IMR-90 (cell line): ENCODE measurements at regions not wholly inside any gene's neighbourhood (a gene's known extent, or its start where the extent isn't known, plus 50 kb on each side); places are given as distances from the start of the nearest gene placed in this dataset.
"Not testable (repeated sequence)": the region's sequence is repeated elsewhere in the genome, so short reads cannot be mapped to it uniquely, and the experiment has no call there.

Experiments
- ATAC-seq: fragments of 200-7000 bp; cut with Tn5 transposase; 2 replicates; pipeline ENCODE4 v1.9.1; 2020; ENCODE audit warnings: low read depth, mild to moderate bottlenecking, moderate library complexity
- BruUV-seq: library from RNA; stranded (reverse); fragments of 400-500 nt; replicated peaks from 2 replicates; lab custom pipeline; 2021; lab: Mats Ljungman, UMichigan
- CTCF ChIA-PET: fragments of 300-600 bp; formaldehyde crosslinking; extraction: SDS; loops from one replicate; lab custom pipeline; 2021; ENCODE audit warnings: antibody characterized with exemption; lab: Yijun Ruan, JAX
- POLR2A ChIA-PET: fragments of 300-600 bp; sonication (Branson Sonifier 250); formaldehyde crosslinking; loops from one replicate; lab custom pipeline; 2022; ENCODE audit warnings: antibody characterized with exemption; ENCODE audit not compliant: unreplicated experiment; lab: Charles Lee
- DNase-seq: peaks from one replicate; pipeline ENCODE4 v3.0.0; 2013
- H2AFZ ChIP-seq: replicated peaks from 2 replicates; pipeline ENCODE3; 2013; ENCODE audit warnings: low read length, mild to moderate bottlenecking; ENCODE audit not compliant: poor library complexity
- H2AK5ac ChIP-seq: 2 replicates; pipeline ENCODE4 v1.6.1; 2013; ENCODE audit warnings: low read depth, low read length, inconsistent platforms
- H2AK9ac ChIP-seq: replicated peaks from 2 replicates; pipeline ENCODE3; 2013; ENCODE audit warnings: mild to moderate bottlenecking, low read depth, low read length, moderate library complexity; ENCODE audit not compliant: poor library complexity
- H2BK120ac ChIP-seq: 2 replicates; pipeline ENCODE4 v1.6.1; 2013; ENCODE audit warnings: low read depth, low read length, inconsistent platforms
- H2BK15ac ChIP-seq: 3 replicates; pipeline ENCODE4 v1.6.1; 2013; ENCODE audit warnings: low read depth, low read length, inconsistent platforms
- H2BK20ac ChIP-seq: 2 replicates; pipeline ENCODE4 v1.6.1; 2013; ENCODE audit warnings: low read depth, mild to moderate bottlenecking, inconsistent platforms, low read length, moderate library complexity
- H2BK5ac ChIP-seq: 2 replicates; pipeline ENCODE4 v1.6.1; 2013; ENCODE audit warnings: mild to moderate bottlenecking, low read depth, low read length, inconsistent platforms; ENCODE audit not compliant: poor library complexity, severe bottlenecking
- H3K14ac ChIP-seq: replicated peaks from 2 replicates; pipeline ENCODE4 v1.6.1; 2013; ENCODE audit warnings: low read depth, low read length, inconsistent platforms
- H3K18ac ChIP-seq: 2 replicates; pipeline ENCODE4 v1.6.1; 2013; ENCODE audit warnings: low read depth, low read length, control low read depth
- H3K23ac ChIP-seq: 2 replicates; pipeline ENCODE4 v1.6.1; 2013; ENCODE audit warnings: low read depth, low read length, inconsistent platforms
- H3K27ac ChIP-seq: 2 replicates; pipeline ENCODE4 v1.5.1; 2013; ENCODE audit warnings: mild to moderate bottlenecking, control low read depth, low read length; ENCODE audit not compliant: insufficient read depth
- H3K27me3 ChIP-seq: 2 replicates; pipeline ENCODE4 v1.6.1; 2013; ENCODE audit warnings: low read length; ENCODE audit not compliant: control insufficient read depth, insufficient read depth
- H3K36me3 ChIP-seq: 2 replicates; pipeline ENCODE4 v1.6.1; 2013; ENCODE audit warnings: low read length, mixed read lengths; ENCODE audit not compliant: control insufficient read depth, insufficient read depth
- H3K4ac ChIP-seq: 2 replicates; pipeline ENCODE4 v1.6.1; 2013; ENCODE audit warnings: low read depth, low read length, inconsistent platforms
- H3K4me1 ChIP-seq: 2 replicates; pipeline ENCODE4 v1.6.1; 2013; ENCODE audit warnings: low read length, mixed read lengths; ENCODE audit not compliant: control insufficient read depth, insufficient read depth
- H3K4me2 ChIP-seq: 2 replicates; pipeline ENCODE4 v1.6.1; 2013; ENCODE audit warnings: low read depth, mild to moderate bottlenecking, control low read depth, low read length, moderate library complexity
- H3K4me3 ChIP-seq: 2 replicates; pipeline ENCODE4 v1.5.1; 2013; ENCODE audit warnings: low read depth, mild to moderate bottlenecking, control low read depth, low read length, moderate library complexity; ENCODE audit not compliant: insufficient read depth
- H3K56ac ChIP-seq: 2 replicates; pipeline ENCODE4 v1.6.1; 2013; ENCODE audit warnings: low read length, inconsistent platforms; ENCODE audit not compliant: insufficient read depth; ENCODE audit errors: extremely low read depth
- H3K79me1 ChIP-seq, 2 experiments: 2 replicates each; pipeline ENCODE4 v1.6.1; 2013; ENCODE audit warnings: low read length in 2 of 2, inconsistent platforms in 1 of 2, low read depth in 1 of 2
- H3K9ac ChIP-seq: 2 replicates; pipeline ENCODE4 v1.6.1; 2013; ENCODE audit warnings: low read depth, low read length, control low read depth
- H3K9me1 ChIP-seq: 2 replicates; pipeline ENCODE4 v1.6.1; 2013; ENCODE audit warnings: low read length, inconsistent platforms; ENCODE audit not compliant: insufficient read depth
- H3K9me3 ChIP-seq: 2 replicates; pipeline ENCODE4 v1.6.1; 2013; ENCODE audit warnings: low read length; ENCODE audit not compliant: control insufficient read depth, insufficient read depth
- H4K20me1 ChIP-seq: 2 replicates; pipeline ENCODE4 v1.6.1; 2013; ENCODE audit warnings: low read length, inconsistent platforms; ENCODE audit not compliant: insufficient read depth
- H4K5ac ChIP-seq: 2 replicates; pipeline ENCODE4 v1.6.1; 2013; ENCODE audit warnings: mild to moderate bottlenecking, low read depth, low read length, control low read depth
- H4K8ac ChIP-seq, 2 experiments: 2 replicates each; pipeline ENCODE4 v1.6.1; 2013; ENCODE audit warnings: low read depth in 2 of 2, low read length in 2 of 2, control low read depth in 1 of 2, inconsistent platforms in 1 of 2
- H4K91ac ChIP-seq: 2 replicates; pipeline ENCODE4 v1.6.1; 2013; ENCODE audit warnings: low read depth, low read length, inconsistent platforms; ENCODE audit not compliant: insufficient read depth
- CTCF ChIP-seq: conservative IDR thresholded peaks from 2 replicates; pipeline ENCODE4 v1.5.1; 2012; ENCODE audit warnings: mild to moderate bottlenecking, low read depth, low read length, improper control_type of control experiment
- POLR2A ChIP-seq: IDR thresholded peaks from 2 replicates; pipeline ENCODE4 v1.6.1; 2012; ENCODE audit warnings: mild to moderate bottlenecking, low read depth, low read length
- RFX5 ChIP-seq: IDR thresholded peaks from 2 replicates; pipeline ENCODE4 v1.8.0; 2012; ENCODE audit warnings: low read depth, mild to moderate bottlenecking, low read length, moderate library complexity
- WGBS, 2 experiments: methylation state at CpG; one replicate each; pipeline versions ENCODE4 v1.1.5 to v1.1.7; 2013; ENCODE audit warnings: missing lambda C conversion rate in 2 of 2; ENCODE audit not compliant: insufficient read length in 1 of 2; ENCODE audit errors: extremely low coverage in 2 of 2; 5-methylcytosine and 5-hydroxymethylcytosine counted together
- dilution Hi-C: fragments of 300-500 bp; cut with HindIII; formaldehyde crosslinking; loops from one replicate; pipeline ENCODE4 v1.14.3; 2018; ENCODE audit warnings: low sequenced_read_pairs; ENCODE audit not compliant: unreplicated experiment
- in situ Hi-C: fragments of 300-500 bp; cut with MboI; formaldehyde crosslinking; loops from 3 replicates; pipeline ENCODE4 v1.14.3; 2019; ENCODE audit warnings: low sequenced_read_pairs, inconsistent platforms, mixed read lengths
- intact Hi-C: fragments of 100-400 bp; cut with micrococcal nuclease; formaldehyde crosslinking; loops from 2 replicates; pipeline ENCODE4 v1.10.0; 2022

DNA sequence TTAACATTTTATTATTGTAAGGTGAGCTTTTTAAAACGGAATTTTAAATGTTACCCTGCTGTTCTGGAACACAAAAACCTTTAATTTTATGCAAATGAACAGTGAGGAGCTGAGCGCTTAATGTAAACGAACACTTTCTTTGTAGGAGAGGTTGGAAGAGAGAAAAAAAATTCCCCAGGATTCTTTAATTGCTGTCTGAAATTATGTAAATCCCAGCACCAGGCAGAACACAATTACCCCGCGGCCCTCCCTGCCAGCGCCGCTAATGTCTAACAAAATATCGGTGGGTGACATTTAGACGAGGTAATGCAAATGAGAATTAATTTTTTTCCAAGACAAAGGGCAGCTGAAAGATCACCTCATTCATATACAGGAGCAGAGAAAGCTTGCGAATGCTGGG lies 143.4 kb upstream of the MVB12B start:
- POLR2A ChIA-PET, result no interaction called here
- WGBS, 2 experiments, result 90% methylated on average over 2 of the region's 10 CpGs; no CpG with 5 or more reads in 1 of the 2 experiments
- no peak overlapping the region for H2AK9ac ChIP-seq
- TF ChIP-seq CTCF (no peak), RFX5 (no peak), POLR2A (no peak)
- DNase-seq (no peak), ATAC-seq (no peak)
- no peak overlapping the region for H2AK5ac ChIP-seq
- BruUV-seq, result no TSS peak
- no peak overlapping the region for H3K4me3 ChIP-seq
- CTCF ChIA-PET, result no interaction called here
- no peak overlapping the region for H4K91ac ChIP-seq
- in situ Hi-C loops (no loop called here), dilution Hi-C loops (no loop called here), intact Hi-C loops (no loop called here)
- H4K5ac ChIP-seq, result no peak overlapping the region
- no peaks in the 10 kb centered on the region for H3K9me3 ChIP-seq
- H3K9me1 ChIP-seq, result no peaks in the 10 kb centered on the region
- no peak overlapping the region for H3K23ac ChIP-seq
- no peak overlapping the region for H4K8ac ChIP-seq
- H2BK5ac ChIP-seq, result no peak overlapping the region
- H3K4me2 ChIP-seq, result no peak overlapping the region
- no peak overlapping the region for H3K27ac ChIP-seq
- H4K20me1 ChIP-seq, result no peaks in the 10 kb centered on the region
- no peaks in the 10 kb centered on the region for H3K36me3 ChIP-seq
- no peak overlapping the region for H2BK120ac ChIP-seq
- H3K14ac ChIP-seq, result no peak overlapping the region
- H2AFZ ChIP-seq, result no peak overlapping the region
- H3K79me1 ChIP-seq, result no peaks in the 10 kb centered on the region
- H3K4ac ChIP-seq, result no peak overlapping the region
- no peak overlapping the region for H2BK15ac ChIP-seq
- no peak overlapping the region for H3K18ac ChIP-seq
- peaks cover 11% of the 10 kb centered on the region for H3K27me3 ChIP-seq
- no peaks in the 10 kb centered on the region for H3K4me1 ChIP-seq
- H3K9ac ChIP-seq, result no peak overlapping the region
- H3K56ac ChIP-seq, result no peak overlapping the region
- H2BK20ac ChIP-seq, result no peak overlapping the region

GRCh38 chr9:126190994-126191393 lies 135.6 kb upstream of the MVB12B start:
- H3K9me1 ChIP-seq, H3K9me3 ChIP-seq, H3K4me2 ChIP-seq, H3K9ac ChIP-seq, H3K4ac ChIP-seq, ATAC-seq, CTCF ChIA-PET, H4K8ac ChIP-seq, H2BK5ac ChIP-seq, H4K5ac ChIP-seq, H3K18ac ChIP-seq, H2BK20ac ChIP-seq, BruUV-seq, POLR2A ChIA-PET, H2AK5ac ChIP-seq, DNase-seq, H3K56ac ChIP-seq, H3K4me3 ChIP-seq, in situ Hi-C loops, H2AFZ ChIP-seq, H3K27ac ChIP-seq, H3K23ac ChIP-seq, H3K27me3 ChIP-seq, intact Hi-C loops, H2AK9ac ChIP-seq, dilution Hi-C loops, H2BK15ac ChIP-seq, H3K36me3 ChIP-seq, H2BK120ac ChIP-seq, H3K14ac ChIP-seq, H4K20me1 ChIP-seq, H3K4me1 ChIP-seq, H4K91ac ChIP-seq, H3K79me1 ChIP-seq: not testable (repeated sequence)
- whole genome bisulfite sequencing, 2 experiments, result 67% methylated on average over 1 of the region's 2 CpGs; no CpG with 5 or more reads in 1 of the 2 experiments
